Coronary artery (tissue), 2 donors: ENCODE measurements at regions not wholly inside any gene's neighbourhood (a gene's known extent, or its start where the extent isn't known, plus 50 kb on each side); places are given as distances from the start of the nearest gene placed in this dataset.

Experiments used
- DNase-seq: peaks from one replicate; pipeline ENCODE4 v3.0.0-alpha.2; 2017; ENCODE audit warnings: low spot score
- H3K27ac ChIP-seq, 2 donors: fragments of 200-600 bp; sonication (generic); one replicate each; pipeline ENCODE4 v1.5.1; 2016 to 2019
- H3K4me3 ChIP-seq: fragments of 200-600 bp; sonication (generic); 2 replicates; pipeline ENCODE4 v1.5.1; 2016; ENCODE audit warnings: mild to moderate bottlenecking, moderate library complexity
- CTCF ChIP-seq: fragments of 200-600 bp; sonication (generic); IDR thresholded peaks from one replicate; pipeline ENCODE4 v1.5.1; 2019; ENCODE audit warnings: antibody characterized with exemption

DNA sequence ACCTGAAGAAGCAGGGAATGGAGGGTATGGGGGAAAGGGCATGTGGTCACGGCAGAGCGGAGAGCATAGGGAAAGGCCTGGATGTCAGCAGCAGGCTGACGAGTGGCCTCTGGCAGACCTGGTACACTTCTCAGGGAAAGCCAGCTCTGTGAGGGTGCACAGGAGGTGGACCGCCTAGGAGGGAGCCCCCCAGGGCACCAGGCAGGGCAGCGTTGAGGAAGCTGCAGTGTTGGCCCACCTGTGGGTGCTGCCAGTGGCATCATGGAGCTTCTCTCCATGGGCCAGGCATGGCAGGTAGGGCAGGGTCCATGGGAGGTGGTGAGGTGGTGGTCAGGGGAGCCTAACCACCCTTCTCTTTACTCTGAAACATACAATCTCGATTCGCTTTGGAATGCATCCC is 143.0 kb upstream of the PITX1 start:
- Histone ChIP-seq H3K27ac (no peak overlapping the region), H3K4me3 (no peak overlapping the region)
- no peak for TF ChIP-seq CTCF
- DNase-seq: no peak

DNA sequence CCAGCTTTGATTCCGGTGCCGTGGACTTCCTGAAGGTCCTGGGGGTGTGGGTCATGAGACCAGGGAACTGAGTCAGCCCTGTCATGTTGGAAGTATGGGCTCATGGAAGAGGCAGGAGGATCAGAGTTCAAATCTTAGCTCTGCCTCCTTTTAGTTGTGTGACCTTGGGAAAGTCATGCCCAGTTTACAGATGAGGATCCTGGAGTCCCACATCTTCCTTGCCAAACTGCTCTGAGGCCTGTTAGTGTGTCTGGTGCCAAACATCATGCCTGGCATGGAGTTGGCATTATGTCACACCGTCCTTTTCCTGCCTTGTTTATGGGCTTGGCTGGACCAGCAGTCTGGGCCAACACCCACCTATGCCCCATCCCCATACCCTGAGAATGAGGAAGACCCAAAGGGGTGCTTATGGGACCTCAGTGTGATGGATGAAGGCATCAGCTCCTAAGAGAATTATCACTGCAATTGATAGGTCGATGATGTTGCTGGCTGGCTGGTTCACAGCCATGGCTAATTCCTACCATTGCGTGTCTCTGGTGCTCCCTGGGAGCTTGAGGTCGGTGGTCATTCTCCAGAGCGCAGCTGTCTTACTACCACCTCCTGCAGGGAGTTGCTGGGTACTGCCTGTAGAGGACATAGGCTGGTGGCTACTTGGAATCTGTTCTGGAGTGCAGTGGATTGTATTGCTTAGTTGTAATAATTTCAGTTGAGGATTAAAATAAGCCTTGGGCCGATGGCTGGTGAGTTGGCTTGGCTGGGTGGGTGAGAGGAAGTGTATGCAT is 140.5 kb upstream of the PITX1 start:
- no peak for DNase-seq
- Histone ChIP-seq H3K4me3 (no peak overlapping the region), H3K27ac (no peak overlapping the region)
- TF ChIP-seq CTCF: no peak

DNA sequence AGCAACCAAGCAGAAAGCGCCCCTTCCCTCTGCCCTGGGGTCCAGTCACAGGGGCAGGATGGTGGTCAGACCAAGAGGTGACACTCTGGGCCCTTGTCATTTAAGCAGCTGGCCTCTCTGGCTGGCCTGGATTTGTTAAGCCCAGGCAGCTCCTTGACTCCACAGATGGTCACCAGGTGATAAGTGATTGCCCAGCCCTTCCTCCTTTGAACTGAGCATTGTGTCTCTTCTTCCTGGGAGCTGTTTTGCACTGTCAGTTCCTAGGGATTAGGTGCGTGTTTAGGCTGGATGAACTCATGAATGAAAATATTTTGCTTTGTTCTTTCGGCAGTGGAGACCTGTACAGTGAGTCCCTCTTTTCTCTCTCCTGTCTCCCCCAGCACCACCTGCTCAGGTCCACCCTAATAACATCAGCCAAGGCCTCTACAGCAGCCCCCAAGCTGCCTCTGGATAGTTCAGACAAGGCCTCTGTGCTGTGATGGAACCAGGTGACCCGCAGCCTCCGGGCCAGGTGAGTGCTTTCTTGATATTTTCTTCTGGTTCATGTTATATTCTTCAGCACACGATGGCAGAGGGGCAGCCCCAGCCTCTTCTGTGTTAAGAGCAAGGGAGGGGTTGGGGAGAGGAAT is 139.7 kb upstream of the PITX1 start:
- Histone ChIP-seq H3K27ac (no peak overlapping the region), H3K4me3 (no peak overlapping the region)
- TF ChIP-seq CTCF: no peak
- no peak for DNase-seq

DNA sequence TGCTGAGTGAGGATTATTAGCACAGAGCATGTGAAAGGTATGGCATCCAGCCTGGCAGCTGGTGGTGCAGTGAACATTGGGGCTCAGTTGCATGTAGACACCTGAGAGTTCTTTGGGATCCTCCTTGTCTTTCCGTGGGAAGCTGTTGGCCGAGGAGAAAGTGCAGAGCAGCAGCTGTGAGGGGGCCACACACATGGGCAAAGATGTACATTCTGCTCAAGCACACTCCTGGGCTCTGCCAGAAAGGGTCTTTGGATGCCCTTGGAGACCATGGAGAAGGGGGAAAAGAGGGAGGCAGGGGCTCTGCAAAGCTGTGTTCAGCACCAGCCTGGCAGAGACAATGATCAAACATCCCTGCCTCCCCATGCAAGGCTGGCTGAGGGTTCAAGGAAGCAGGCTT is 138.7 kb upstream of the PITX1 start:
- DNase-seq: no peak
- TF ChIP-seq CTCF: no peak
- no peak overlapping the region for H3K27ac ChIP-seq
- H3K4me3 ChIP-seq: no peak overlapping the region

- H3K27ac ChIP-seq: no peak overlapping the region
- TF ChIP-seq CTCF: no peak
- no peak for DNase-seq
- H3K4me3 ChIP-seq: no peak overlapping the region
Measured at GRCh38 chr5:135171336-135171735, 137.3 kb upstream of the PITX1 start.

DNA sequence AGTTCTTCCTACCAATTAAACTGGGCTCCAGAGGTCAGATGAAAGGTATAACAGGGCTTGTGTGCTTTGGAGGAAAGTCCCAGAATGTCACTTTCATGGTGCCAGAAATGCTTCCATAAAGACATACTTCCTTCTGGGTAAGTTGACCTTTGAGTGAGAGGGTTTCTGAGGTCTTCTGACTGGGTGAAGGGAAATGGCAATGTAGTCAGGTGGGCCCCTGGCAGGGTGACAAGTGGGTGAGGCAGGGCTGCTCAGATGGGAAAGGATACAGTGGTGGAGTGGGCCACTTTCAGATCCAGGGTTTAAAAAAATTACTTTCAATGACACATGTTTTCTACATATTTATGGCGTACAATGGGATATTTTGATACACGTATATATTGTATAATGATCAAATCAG is 136.5 kb upstream of the PITX1 start:
- no peak for TF ChIP-seq CTCF
- Histone ChIP-seq H3K4me3 (no peak overlapping the region), H3K27ac (no peak overlapping the region)
- DNase-seq: no peak

- TF ChIP-seq CTCF: no peak
- DNase-seq: no peak
Measured at GRCh38 chr5:135169753-135170152, 135.7 kb upstream of the PITX1 start.

More at GRCh38 chr5:135169753-135170152, 135.7 kb upstream of the PITX1 start:
- no peak overlapping the region for H3K4me3 ChIP-seq
- no peak overlapping the region for H3K27ac ChIP-seq
